ENCODE measurements at regions not wholly inside any gene's neighbourhood (a gene's known extent, or its start where the extent isn't known, plus 50 kb on each side); places are given as distances from the start of the nearest gene placed in this dataset.

DNA sequence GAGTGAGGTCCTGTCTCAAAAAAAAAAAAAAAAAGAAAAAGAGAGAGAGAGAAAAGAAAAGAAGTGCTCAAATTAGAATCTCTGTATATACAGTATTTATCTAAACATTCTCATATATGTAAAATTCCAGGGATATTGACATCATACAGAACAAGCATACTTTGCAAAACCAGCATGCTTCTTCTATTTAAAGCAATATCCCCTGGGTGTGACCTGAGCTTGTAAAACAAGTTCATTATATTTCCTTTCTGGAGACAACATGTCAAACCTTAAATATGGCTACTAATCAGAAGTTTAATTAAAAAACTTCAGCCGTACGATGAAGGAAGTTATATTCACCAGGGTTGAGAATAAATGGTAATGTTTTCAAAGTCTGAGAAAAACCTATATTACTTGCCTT, 175.8 kb upstream of the HMGA2 start:
- Histone ChIP-seq H3K9ac (ENCODE audit: low read length) (peak overlapping the region; percentile 60), H3K27ac (ENCODE audit: low read depth, low read length) (peak overlapping the region; percentile 100), H4K20me1 (ENCODE audit: insufficient read depth) (no peaks in the 10 kb centered on the region), H3K4me1 (ENCODE audit: control insufficient read depth in 1 of 2, insufficient read depth in 2 of 2, low read length in 2 of 2) (peaks cover 31 to 55% of the 10 kb centered on the region in 2 experiments), H3K9me2 (ENCODE audit: insufficient read depth) (no peaks in the 10 kb centered on the region), H3K79me2 (ENCODE audit: insufficient read depth, low read length) (no peaks in the 10 kb centered on the region; the same call in 1 of the 2 replicates), H3K9me3 (ENCODE audit: control insufficient read depth in 1 of 2, insufficient read depth in 1 of 2, low read depth in 1 of 2, low read length in 2 of 2) (no peaks in the 10 kb centered on the region), H3K36me3 (ENCODE audit: control insufficient read depth in 1 of 2, insufficient read depth in 2 of 2, low read length in 2 of 2) (peaks cover 0 to 3% of the 10 kb centered on the region in 2 experiments; a peak in 1 of 4 replicates), H3K4me2 (ENCODE audit: low read length) (peak overlapping the region; percentile 53), H3K27me3 (ENCODE audit: insufficient read depth, low read length) (no peaks in the 10 kb centered on the region), H3K4me3 (replicated peaks in 1 of 2; ENCODE audit: low read depth in 1 of 2, low read length in 2 of 2) (no peak overlapping the region), H2AFZ (ENCODE audit: low read depth, low read length, poor library complexity, severe bottlenecking) (no peak overlapping the region)
- BruUV-seq (replicated peaks): no TSS peak
- no peak for ATAC-seq
- RAD21 ChIA-PET (ENCODE audit: low non-redundant PET in 1 of 2, low total read pairs in 2 of 2, uncharacterized antibody in 2 of 2, unreplicated experiment in 2 of 2): no interaction called here
- intact Hi-C loops (cut with micrococcal nuclease): loop anchor here (2.0 kb wide), 1 partner anchor 46 kb away; no protein-coding TSS in a partner anchor
- TF ChIP-seq POLR2A (IDR thresholded peaks at IDR 0.05; ENCODE audit: borderline replicate concordance, extremely low read depth, insufficient read depth, insufficient read length) (no peak), ZNF274 (IDR thresholded peaks at IDR 0.05; ENCODE audit: low read depth, low read length) (no peak)
- TF ChIP-seq, protein P1, sequence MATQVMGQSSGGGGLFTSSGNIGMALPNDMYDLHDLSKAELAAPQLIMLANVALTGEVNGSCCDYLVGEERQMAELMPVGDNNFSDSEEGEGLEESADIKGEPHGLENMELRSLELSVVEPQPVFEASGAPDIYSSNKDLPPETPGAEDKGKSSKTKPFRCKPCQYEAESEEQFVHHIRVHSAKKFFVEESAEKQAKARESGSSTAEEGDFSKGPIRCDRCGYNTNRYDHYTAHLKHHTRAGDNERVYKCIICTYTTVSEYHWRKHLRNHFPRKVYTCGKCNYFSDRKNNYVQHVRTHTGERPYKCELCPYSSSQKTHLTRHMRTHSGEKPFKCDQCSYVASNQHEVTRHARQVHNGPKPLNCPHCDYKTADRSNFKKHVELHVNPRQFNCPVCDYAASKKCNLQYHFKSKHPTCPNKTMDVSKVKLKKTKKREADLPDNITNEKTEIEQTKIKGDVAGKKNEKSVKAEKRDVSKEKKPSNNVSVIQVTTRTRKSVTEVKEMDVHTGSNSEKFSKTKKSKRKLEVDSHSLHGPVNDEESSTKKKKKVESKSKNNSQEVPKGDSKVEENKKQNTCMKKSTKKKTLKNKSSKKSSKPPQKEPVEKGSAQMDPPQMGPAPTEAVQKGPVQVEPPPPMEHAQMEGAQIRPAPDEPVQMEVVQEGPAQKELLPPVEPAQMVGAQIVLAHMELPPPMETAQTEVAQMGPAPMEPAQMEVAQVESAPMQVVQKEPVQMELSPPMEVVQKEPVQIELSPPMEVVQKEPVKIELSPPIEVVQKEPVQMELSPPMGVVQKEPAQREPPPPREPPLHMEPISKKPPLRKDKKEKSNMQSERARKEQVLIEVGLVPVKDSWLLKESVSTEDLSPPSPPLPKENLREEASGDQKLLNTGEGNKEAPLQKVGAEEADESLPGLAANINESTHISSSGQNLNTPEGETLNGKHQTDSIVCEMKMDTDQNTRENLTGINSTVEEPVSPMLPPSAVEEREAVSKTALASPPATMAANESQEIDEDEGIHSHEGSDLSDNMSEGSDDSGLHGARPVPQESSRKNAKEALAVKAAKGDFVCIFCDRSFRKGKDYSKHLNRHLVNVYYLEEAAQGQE (IDR thresholded peaks at IDR 0.05; ENCODE audit: low read depth): no peak
- POLR2A ChIA-PET: interaction anchor here (0.9 to 3.3 kb wide), 5 partner anchors 9 to 71 kb away, joined by 3 to 15 read pairs (median 7); no protein-coding TSS in a partner anchor
- no peak for DNase-seq (ENCODE audit: low read depth, low spot score)
- CTCF ChIA-PET: interaction anchor here (1.7 kb wide), 1 partner anchor 46 kb away, joined by 4 read pairs; no protein-coding TSS in a partner anchor

DNA sequence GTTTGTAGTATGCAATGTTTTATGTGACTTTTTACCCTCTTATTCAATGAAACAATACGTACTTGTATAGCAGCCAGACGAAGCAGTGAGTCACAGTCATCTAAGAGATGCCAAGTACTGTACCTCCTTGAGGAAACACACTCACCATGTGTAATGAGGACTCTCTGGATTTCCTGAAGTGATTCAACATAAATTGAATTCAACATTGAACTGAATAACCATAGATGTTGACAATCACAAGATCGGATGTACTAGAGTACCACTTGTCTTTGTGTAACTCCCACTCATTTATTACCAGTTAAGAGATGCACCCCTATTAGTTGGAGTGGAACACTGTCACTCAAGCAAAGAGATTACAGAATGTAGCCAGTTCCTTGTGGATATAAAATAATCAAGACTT, 175.2 kb upstream of the HMGA2 start:
- Histone ChIP-seq H3K27me3 (ENCODE audit: insufficient read depth, low read length) (no peaks in the 10 kb centered on the region), H3K9me3 (ENCODE audit: control insufficient read depth in 1 of 2, insufficient read depth in 1 of 2, low read depth in 1 of 2, low read length in 2 of 2) (no peaks in the 10 kb centered on the region), H3K36me3 (ENCODE audit: control insufficient read depth in 1 of 2, insufficient read depth in 2 of 2, low read length in 2 of 2) (0 out of 4 replicates have a peak, but pooled peaks cover 0 to 3% of the 10 kb centered on the region in 2 experiments), H3K4me1 (ENCODE audit: control insufficient read depth in 1 of 2, insufficient read depth in 2 of 2, low read length in 2 of 2) (peaks cover 30 to 55% of the 10 kb centered on the region in 2 experiments), H3K79me2 (ENCODE audit: insufficient read depth, low read length) (no peaks in the 10 kb centered on the region; the same call in 1 of the 2 replicates), H4K20me1 (ENCODE audit: insufficient read depth) (no peaks in the 10 kb centered on the region), H3K4me3 (replicated peaks in 1 of 2; ENCODE audit: low read depth in 1 of 2, low read length in 2 of 2) (no peak overlapping the region), H3K27ac (ENCODE audit: low read depth, low read length) (peak overlapping the region; percentile 100), H3K9me2 (ENCODE audit: insufficient read depth) (no peaks in the 10 kb centered on the region), H3K4me2 (ENCODE audit: low read length) (peak overlapping the region; percentile 53), H3K9ac (ENCODE audit: low read length) (peak overlapping the region; percentile 60), H2AFZ (ENCODE audit: low read depth, low read length, poor library complexity, severe bottlenecking) (no peak overlapping the region)
- POLR2A ChIA-PET: interaction anchor here (0.8 to 3.3 kb wide), 7 partner anchors 8 to 71 kb away, joined by 3 to 15 read pairs (median 4); no protein-coding TSS in a partner anchor
- DNase-seq (ENCODE audit: low read depth, low spot score) (peak; percentile 98), ATAC-seq (peak; percentile 94)
- RAD21 ChIA-PET (ENCODE audit: low non-redundant PET in 1 of 2, low total read pairs in 2 of 2, uncharacterized antibody in 2 of 2, unreplicated experiment in 2 of 2): interaction anchor here in 1 of 2 experiments (0.7 kb wide), 1 partner anchor 46 kb away, joined by 3 read pairs; no protein-coding TSS in a partner anchor
- intact Hi-C loops (cut with micrococcal nuclease): loop anchor here (2.0 kb wide), 1 partner anchor 46 kb away; no protein-coding TSS in a partner anchor
- no TSS peak for BruUV-seq (replicated peaks)
- CTCF ChIA-PET: interaction anchor here (1.7 kb wide), 1 partner anchor 46 kb away, joined by 4 read pairs; no protein-coding TSS in a partner anchor
- peak; percentile 97 for TF ChIP-seq JUND (IDR thresholded peaks at IDR 0.05)
- peak; percentile 100 for TF ChIP-seq SP1 (IDR thresholded peaks at IDR 0.05; ENCODE audit: low read depth)
- TF ChIP-seq, protein P1 (IDR thresholded peaks at IDR 0.05; ENCODE audit: low read depth): no peak
- peak; percentile 90 for TF ChIP-seq CEBPB (IDR thresholded peaks at IDR 0.05; ENCODE audit: low read depth)
- TF ChIP-seq EZH2 (IDR thresholded peaks at IDR 0.05): no peak
- TF ChIP-seq, protein P2, sequence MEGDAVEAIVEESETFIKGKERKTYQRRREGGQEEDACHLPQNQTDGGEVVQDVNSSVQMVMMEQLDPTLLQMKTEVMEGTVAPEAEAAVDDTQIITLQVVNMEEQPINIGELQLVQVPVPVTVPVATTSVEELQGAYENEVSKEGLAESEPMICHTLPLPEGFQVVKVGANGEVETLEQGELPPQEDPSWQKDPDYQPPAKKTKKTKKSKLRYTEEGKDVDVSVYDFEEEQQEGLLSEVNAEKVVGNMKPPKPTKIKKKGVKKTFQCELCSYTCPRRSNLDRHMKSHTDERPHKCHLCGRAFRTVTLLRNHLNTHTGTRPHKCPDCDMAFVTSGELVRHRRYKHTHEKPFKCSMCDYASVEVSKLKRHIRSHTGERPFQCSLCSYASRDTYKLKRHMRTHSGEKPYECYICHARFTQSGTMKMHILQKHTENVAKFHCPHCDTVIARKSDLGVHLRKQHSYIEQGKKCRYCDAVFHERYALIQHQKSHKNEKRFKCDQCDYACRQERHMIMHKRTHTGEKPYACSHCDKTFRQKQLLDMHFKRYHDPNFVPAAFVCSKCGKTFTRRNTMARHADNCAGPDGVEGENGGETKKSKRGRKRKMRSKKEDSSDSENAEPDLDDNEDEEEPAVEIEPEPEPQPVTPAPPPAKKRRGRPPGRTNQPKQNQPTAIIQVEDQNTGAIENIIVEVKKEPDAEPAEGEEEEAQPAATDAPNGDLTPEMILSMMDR (IDR thresholded peaks at IDR 0.05 in 2 of 3, conservative IDR thresholded peaks at IDR 0.05 in 1 of 3; ENCODE audit: borderline replicate concordance in 1 of 3, insufficient read depth in 1 of 3, low read depth in 2 of 3, low read length in 2 of 3): no peak
- TF ChIP-seq EGR1 (IDR thresholded peaks at IDR 0.05; ENCODE audit: low read depth): peak; percentile 69

All from HCT116 (cell line).